Fibroblast of the aortic adventitia (primary cell): ENCODE measurements at regions not wholly inside any gene's neighbourhood (a gene's known extent, or its start where the extent isn't known, plus 50 kb on each side); places are given as distances from the start of the nearest gene placed in this dataset.

Experiments used
- DNase-seq: peaks from one replicate; pipeline ENCODE4 v3.0.0-alpha.2; 2010; ENCODE audit warnings: low read depth
- H3K4me3 ChIP-seq: 2 replicates; pipeline ENCODE4 v1.5.1; 2011; ENCODE audit warnings: low read depth, mild to moderate bottlenecking, control low read depth, low read length, moderate library complexity
- TF ChIP-seq, protein P1 (sequence below): IDR thresholded peaks from 2 replicates; pipeline ENCODE4 v1.5.1; 2011; ENCODE audit warnings: mild to moderate bottlenecking, low read length, control low read depth, inconsistent platforms; ENCODE audit not compliant: insufficient read depth

DNA sequence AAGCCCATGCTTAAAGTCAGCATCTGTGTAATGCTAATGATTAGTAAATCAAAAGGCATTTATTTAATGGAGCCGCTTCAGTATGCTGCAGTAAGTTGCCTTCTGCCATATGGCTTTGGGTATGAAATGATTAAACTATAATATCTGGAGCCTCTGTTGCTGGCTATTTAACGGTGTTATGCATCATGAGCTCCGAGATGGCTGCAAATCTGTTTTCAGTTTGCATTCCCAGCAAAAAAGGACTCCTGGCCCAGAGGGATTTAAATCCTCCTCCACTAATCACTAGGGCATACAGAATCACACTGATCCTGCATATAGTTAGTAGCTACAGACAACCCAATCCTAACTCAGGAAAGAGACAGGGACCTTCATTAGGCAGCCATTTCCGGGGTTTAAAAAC is 171.5 kb upstream of the EEA1 start:
- TF ChIP-seq, protein P1, sequence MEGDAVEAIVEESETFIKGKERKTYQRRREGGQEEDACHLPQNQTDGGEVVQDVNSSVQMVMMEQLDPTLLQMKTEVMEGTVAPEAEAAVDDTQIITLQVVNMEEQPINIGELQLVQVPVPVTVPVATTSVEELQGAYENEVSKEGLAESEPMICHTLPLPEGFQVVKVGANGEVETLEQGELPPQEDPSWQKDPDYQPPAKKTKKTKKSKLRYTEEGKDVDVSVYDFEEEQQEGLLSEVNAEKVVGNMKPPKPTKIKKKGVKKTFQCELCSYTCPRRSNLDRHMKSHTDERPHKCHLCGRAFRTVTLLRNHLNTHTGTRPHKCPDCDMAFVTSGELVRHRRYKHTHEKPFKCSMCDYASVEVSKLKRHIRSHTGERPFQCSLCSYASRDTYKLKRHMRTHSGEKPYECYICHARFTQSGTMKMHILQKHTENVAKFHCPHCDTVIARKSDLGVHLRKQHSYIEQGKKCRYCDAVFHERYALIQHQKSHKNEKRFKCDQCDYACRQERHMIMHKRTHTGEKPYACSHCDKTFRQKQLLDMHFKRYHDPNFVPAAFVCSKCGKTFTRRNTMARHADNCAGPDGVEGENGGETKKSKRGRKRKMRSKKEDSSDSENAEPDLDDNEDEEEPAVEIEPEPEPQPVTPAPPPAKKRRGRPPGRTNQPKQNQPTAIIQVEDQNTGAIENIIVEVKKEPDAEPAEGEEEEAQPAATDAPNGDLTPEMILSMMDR, result no peak
- no peak overlapping the region for H3K4me3 ChIP-seq
- DNase-seq, result no peak

DNA sequence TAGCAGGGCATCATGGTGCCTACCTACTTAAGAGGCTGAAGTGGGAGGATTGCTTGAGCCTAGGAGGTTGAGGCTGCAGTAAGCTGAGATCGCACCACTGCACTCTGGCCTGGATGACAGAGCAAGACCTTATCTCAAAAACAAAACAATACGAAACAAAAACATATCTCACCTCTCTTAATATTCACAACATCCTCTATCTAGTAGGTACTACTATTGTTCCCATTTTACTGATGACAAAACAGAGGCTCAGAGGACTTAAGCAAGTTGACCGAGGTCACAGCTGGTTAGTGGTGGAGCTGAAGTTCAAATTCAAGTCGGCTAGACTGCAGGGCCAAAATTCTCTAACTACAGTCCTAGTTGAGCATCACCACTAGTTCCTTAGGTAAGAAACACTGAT is 172.3 kb upstream of the EEA1 start:
- no peak for DNase-seq
- H3K4me3 ChIP-seq, result no peak overlapping the region
- TF ChIP-seq, protein P1, result no peak

DNA sequence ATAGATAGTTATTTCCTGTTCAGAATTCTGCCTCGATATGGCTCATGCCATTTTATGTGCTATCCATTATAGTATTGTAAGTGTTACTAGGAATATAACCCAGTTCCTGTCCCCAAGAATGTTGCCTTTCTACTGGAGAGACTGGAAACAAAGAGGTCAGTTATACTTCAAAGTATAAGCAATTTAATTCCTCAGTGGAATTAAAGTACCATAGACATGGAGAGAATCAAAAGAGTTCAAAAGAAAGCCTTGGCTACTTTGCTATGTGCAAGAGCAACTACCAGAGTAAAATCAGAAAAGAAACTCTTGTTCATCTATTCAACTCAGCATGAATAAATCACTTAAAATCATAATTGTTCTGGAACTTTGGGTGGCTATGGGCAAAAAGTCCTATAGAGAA is 173.2 kb upstream of the EEA1 start:
- TF ChIP-seq, protein P1, result no peak
- H3K4me3 ChIP-seq, result no peak overlapping the region
- DNase-seq, result no peak

DNA sequence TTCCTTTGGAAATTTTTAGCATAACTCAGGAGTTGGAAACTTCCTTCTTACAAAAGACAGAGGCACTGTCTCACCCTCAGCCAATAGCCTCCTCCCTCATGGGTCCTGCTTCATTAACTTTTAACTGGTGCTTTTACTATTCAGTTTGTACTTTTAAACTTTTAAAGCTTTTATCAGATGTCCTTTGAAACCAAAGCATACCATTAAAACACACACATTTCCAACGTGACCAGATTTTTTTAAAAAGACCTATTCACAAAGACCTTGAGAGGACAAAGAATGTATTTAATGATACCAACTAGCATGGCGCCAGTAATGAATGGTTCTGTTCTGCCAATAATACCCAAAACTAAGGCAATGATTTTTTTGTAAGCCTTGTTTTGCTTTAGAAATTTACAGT is 173.6 kb upstream of the EEA1 start:
- TF ChIP-seq, protein P1, result no peak
- DNase-seq, result no peak

DNA sequence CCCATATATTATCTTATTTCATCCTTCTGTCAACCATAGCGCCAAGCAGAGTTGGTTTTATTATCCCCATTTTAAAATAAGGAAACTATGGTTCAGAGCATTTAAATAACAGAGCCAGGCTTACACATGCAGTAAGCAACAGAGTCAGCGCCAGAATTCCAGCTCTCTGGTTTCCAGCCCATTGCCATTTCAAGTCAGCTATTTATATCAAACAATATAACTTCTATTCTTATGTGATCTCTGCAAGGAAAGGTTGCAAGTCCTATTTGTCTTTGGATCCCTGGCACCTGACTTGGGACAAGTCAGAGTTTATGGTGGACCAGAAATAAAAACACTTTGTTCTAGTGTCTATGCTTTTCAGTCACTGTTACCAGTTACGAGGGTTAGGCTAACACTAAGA is 174.1 kb upstream of the EEA1 start:
- TF ChIP-seq, protein P1, result no peak
- no peak overlapping the region for H3K4me3 ChIP-seq
- peak; percentile 35 for DNase-seq

More for the DNA sequence above, 173.6 kb upstream of the EEA1 start:
- no peak overlapping the region for H3K4me3 ChIP-seq

DNA sequence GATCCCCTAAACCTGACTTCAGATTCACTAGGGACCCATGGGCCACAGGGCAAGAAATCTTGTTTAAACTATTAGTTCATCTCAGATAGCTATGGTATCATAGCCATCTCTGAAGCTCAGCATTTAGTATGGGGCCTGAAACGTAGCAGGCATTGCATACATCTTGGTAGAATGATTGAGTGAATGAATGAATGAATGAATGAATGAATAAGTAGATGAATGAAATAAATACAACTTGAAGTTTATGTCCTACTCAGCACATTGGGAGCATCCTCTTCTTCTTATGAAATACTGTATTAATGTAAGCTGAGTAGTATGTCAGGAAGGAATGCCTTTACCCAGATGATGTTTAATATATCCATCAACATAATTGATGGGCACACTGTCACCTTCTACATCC is 175.4 kb upstream of the EEA1 start:
- no peak overlapping the region for H3K4me3 ChIP-seq
- TF ChIP-seq, protein P1, result no peak
- no peak for DNase-seq

DNA sequence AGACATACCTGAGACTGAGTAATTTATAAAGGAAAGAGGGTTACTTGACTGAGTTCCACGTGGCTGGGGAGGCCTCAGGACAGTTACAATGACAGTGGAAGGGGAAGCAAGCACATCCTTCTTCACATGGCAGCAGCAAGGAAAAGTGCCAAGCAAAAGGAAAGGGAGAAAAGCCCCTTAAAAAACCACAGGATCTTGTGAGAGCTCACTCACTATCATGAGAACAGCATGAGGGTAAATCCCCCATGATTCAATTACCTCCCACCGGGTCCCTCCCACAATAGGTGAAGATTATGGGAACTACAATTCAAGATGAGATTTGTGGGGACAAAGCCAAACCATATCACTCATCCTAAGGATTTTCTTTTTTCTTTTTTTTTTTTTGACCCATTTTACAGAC is 177.8 kb upstream of the EEA1 start:
- no peak overlapping the region for H3K4me3 ChIP-seq
- TF ChIP-seq, protein P1, result no peak
- no peak for DNase-seq
